Bronchial epithelial cell (primary cell): ENCODE measurements at regions not wholly inside any gene's neighbourhood (a gene's known extent, or its start where the extent isn't known, plus 50 kb on each side); places are given as distances from the start of the nearest gene placed in this dataset.

Experiments
- DNase-seq: peaks from one replicate; pipeline ENCODE4 v3.0.0-alpha.2; 2010; ENCODE audit warnings: low read depth
- FAIRE-seq: peaks from 2 replicates; lab custom pipeline; 2011; peaks lifted over from hg19 to GRCh38; lab: Jason Lieb, UNC
- H3K27me3 ChIP-seq: 2 replicates; pipeline ENCODE4 v1.5.1; 2011; ENCODE audit warnings: low read length; ENCODE audit not compliant: control insufficient read depth, insufficient read depth
- H3K36me3 ChIP-seq: 2 replicates; pipeline ENCODE4 v1.5.1; 2011; ENCODE audit warnings: low read length; ENCODE audit not compliant: control insufficient read depth, insufficient read depth
- H3K4me3 ChIP-seq: 2 replicates; pipeline ENCODE4 v1.5.1; 2011; ENCODE audit warnings: mild to moderate bottlenecking, low read depth, low read length, control low read depth
- TF ChIP-seq, protein P1 (sequence below): IDR thresholded peaks from 2 replicates; pipeline ENCODE4 v1.5.1; 2011; ENCODE audit warnings: mild to moderate bottlenecking, moderate library complexity, low read length, control low read depth, inconsistent platforms; ENCODE audit not compliant: insufficient read depth, severe bottlenecking

DNA sequence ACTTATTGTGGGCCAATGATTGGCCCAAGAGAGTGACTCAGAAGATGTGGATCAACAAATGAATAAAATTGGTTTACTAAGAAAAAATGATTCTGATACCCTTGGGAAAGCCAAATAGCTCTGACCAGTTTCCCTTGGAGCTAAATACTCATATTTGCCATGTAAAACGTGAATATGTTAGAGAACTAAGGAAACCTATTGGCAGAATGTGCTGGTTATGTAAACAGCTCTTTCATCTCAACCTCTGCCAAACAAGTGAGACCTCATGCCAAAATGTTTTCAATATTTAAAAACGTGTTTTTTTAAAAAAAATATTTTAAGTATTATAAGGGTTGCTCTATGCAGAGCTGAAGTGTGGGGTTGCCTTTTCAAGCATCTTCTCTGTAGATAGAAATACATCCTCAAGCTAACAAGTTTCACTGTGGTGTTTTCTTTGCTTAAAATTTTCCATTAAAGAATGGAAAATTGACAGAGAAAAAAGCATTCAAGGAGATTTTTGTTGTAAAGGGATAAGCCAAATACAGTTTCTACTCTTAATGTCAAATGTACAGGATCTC is 186.9 kb upstream of the TUT7 start:
- no peak for DNase-seq
- Histone ChIP-seq H3K36me3 (no peaks in the 10 kb centered on the region), H3K4me3 (no peak overlapping the region), H3K27me3 (no peaks in the 10 kb centered on the region)
- no peak for FAIRE-seq
- TF ChIP-seq, protein P1, sequence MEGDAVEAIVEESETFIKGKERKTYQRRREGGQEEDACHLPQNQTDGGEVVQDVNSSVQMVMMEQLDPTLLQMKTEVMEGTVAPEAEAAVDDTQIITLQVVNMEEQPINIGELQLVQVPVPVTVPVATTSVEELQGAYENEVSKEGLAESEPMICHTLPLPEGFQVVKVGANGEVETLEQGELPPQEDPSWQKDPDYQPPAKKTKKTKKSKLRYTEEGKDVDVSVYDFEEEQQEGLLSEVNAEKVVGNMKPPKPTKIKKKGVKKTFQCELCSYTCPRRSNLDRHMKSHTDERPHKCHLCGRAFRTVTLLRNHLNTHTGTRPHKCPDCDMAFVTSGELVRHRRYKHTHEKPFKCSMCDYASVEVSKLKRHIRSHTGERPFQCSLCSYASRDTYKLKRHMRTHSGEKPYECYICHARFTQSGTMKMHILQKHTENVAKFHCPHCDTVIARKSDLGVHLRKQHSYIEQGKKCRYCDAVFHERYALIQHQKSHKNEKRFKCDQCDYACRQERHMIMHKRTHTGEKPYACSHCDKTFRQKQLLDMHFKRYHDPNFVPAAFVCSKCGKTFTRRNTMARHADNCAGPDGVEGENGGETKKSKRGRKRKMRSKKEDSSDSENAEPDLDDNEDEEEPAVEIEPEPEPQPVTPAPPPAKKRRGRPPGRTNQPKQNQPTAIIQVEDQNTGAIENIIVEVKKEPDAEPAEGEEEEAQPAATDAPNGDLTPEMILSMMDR: no peak

DNA sequence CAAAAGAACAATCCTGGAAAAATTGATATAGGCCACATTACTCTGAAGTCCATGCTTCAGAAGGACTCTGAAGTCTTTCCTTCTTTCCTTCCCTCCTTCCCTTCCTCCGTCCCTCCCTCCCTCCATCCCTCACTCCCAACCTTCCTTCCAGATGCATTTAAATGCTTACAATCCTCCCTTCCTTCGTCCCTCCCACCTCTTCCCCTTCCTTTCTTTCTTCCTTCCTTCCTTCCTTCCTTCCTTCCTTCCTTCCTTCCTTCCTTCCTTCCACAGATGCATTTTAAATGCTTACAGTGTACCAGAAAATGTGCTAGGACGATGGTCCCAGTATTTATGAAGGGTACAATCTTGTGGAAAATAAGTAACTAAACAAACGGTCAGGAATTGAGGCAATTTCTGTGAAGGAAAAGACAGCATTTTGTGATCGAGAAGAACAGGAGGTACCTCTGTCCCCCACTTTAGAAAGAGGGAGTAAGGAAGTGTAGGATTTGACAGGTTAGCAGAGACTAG is 181.3 kb upstream of the TUT7 start:
- H3K36me3 ChIP-seq: no peaks in the 10 kb centered on the region
- no peaks in the 10 kb centered on the region for H3K27me3 ChIP-seq
- H3K4me3 ChIP-seq: no peak overlapping the region
- FAIRE-seq: no peak
- no peak for DNase-seq
- TF ChIP-seq, protein P1: no peak

DNA sequence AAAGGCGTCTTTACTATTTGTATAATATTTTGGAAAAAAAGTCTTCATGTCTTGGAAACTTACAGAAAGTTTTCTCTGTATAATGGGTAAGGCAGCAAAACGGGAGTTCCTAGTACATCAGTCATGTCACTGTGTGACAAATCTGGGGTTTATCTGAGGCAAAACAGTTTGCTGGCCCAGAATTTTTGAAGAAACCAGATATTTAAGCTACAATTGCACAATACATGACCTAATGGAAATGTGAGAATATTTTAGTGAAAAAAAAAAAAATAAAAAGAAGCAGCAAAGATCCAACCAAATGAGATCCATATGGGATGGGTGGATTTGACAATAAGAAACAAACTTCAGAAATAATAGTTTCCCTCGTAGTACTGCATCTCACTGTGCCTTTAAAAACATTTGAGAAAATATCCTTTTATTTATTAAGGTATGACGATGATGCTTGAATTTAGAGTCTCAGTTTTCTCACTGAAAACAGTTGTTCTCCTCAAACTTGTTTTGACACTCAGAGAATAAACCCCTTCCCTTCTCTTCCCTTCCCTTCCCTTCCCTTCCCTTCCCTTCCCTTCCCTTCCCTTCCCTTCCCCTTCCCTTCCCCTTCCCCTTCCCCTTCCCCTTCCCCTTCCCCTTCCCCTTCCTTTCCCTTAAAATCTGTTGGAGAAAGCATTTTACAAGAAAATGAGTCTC is 180.5 kb upstream of the TUT7 start:
- no peaks in the 10 kb centered on the region for H3K36me3 ChIP-seq
- FAIRE-seq: no peak
- TF ChIP-seq, protein P1: no peak
- H3K27me3 ChIP-seq: no peaks in the 10 kb centered on the region
- no peak overlapping the region for H3K4me3 ChIP-seq
- DNase-seq: no peak

DNA sequence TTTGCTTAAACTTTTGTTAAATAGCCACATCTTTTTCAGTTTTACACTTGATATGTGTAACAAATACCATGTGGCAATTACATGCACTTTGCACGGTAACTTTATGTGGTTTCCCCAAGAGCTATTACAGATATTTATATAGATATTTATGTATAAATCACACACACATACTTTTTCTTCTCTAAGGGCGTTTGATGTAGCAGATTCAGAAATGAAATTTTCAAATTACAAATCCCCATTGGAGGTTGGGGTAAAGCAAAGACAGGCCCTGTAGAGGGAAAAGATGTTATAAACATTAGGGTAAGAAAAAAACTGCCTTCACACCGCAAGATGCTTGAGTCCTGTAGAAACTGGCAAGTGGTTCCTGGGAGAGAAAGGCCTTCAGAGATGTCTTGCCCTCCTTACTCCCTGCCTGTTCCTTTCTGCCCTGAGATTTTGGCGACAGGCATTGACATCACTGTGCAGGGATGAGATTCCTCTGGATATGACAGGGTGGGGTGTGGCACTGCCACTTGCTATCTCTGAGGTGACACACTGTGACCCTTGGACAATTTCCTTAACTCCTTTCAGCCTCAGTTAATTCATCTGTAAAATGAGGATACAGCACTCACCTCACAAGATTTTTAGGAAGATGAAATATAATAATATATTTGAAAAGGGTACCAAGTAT is 177.9 kb upstream of the TUT7 start:
- H3K4me3 ChIP-seq: no peak overlapping the region
- FAIRE-seq (no peak), DNase-seq (no peak)
- TF ChIP-seq, protein P1: no peak
- H3K27me3 ChIP-seq: no peaks in the 10 kb centered on the region
- no peaks in the 10 kb centered on the region for H3K36me3 ChIP-seq

DNA sequence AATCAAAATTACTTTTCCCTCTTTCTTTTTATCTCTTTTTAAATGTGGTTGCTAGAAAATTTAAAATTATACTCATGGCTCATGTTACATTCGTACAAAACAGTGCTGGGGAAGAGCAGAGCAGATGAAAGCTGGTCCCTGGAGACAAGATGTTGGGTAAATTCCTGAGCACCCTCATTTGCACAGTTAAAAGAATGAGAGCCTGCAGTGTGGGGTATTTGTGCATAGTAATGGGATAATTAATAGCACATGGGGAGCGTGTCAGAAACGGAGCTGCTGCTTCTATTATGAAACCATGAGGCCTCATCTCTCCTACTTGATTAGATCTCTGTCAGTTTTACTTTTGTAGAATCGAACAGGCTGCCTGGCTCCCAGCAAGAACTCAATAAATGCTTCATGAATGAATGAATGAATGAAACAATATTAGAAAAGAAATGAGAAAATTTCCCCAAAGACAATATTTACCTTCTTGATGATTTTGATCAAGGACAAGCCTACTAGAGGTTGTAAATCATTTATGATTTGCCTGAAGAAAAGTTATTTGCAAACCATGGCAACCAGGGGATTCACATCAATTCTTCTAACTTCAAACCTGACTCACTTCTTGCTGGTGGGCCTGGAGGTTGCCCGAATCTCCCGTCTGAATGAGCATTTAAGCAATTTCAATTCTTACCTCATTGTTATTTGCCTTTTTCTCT is 177.2 kb upstream of the TUT7 start:
- Histone ChIP-seq H3K27me3 (no peaks in the 10 kb centered on the region), H3K4me3 (no peak overlapping the region), H3K36me3 (no peaks in the 10 kb centered on the region)
- no peak for FAIRE-seq
- no peak for DNase-seq
- TF ChIP-seq, protein P1: no peak
